ENCODE measurements at regions not wholly inside any gene's neighbourhood (a gene's known extent, or its start where the extent isn't known, plus 50 kb on each side); places are given as distances from the start of the nearest gene placed in this dataset.

DNA sequence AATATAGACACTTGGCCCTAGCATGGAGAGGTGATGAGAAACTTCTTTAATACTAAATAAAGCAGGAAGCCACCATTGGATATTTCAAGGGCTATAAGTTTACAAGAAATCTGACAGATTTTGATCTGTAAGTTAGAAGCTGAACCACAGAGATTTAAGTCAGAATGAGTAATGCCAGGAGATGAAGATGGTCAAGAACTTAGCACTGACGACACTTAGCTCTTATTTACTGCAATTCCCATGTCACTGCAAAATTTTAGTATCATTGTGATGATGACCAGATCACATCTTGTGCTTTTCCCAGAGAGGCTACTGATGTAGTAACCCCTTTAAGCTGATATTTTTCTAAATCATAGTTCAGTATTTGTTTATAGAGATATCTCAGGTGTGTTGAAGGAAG, 59.4 kb upstream of the CD96 start:
- TF ChIP-seq, protein P1, sequence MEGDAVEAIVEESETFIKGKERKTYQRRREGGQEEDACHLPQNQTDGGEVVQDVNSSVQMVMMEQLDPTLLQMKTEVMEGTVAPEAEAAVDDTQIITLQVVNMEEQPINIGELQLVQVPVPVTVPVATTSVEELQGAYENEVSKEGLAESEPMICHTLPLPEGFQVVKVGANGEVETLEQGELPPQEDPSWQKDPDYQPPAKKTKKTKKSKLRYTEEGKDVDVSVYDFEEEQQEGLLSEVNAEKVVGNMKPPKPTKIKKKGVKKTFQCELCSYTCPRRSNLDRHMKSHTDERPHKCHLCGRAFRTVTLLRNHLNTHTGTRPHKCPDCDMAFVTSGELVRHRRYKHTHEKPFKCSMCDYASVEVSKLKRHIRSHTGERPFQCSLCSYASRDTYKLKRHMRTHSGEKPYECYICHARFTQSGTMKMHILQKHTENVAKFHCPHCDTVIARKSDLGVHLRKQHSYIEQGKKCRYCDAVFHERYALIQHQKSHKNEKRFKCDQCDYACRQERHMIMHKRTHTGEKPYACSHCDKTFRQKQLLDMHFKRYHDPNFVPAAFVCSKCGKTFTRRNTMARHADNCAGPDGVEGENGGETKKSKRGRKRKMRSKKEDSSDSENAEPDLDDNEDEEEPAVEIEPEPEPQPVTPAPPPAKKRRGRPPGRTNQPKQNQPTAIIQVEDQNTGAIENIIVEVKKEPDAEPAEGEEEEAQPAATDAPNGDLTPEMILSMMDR (IDR thresholded peaks at IDR 0.05): no peak
- no peak for TF ChIP-seq POLR2AphosphoS5 (IDR thresholded peaks at IDR 0.05)

Measured in prostate gland (tissue), 2 donors.